ENCODE measurements at regions not wholly inside any gene's neighbourhood (a gene's known extent, or its start where the extent isn't known, plus 50 kb on each side); places are given as distances from the start of the nearest gene placed in this dataset.

GRCh38 chr16:86398622-86399021 is 111.7 kb upstream of the FOXF1 start:
- TF ChIP-seq, protein P1, sequence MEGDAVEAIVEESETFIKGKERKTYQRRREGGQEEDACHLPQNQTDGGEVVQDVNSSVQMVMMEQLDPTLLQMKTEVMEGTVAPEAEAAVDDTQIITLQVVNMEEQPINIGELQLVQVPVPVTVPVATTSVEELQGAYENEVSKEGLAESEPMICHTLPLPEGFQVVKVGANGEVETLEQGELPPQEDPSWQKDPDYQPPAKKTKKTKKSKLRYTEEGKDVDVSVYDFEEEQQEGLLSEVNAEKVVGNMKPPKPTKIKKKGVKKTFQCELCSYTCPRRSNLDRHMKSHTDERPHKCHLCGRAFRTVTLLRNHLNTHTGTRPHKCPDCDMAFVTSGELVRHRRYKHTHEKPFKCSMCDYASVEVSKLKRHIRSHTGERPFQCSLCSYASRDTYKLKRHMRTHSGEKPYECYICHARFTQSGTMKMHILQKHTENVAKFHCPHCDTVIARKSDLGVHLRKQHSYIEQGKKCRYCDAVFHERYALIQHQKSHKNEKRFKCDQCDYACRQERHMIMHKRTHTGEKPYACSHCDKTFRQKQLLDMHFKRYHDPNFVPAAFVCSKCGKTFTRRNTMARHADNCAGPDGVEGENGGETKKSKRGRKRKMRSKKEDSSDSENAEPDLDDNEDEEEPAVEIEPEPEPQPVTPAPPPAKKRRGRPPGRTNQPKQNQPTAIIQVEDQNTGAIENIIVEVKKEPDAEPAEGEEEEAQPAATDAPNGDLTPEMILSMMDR (conservative IDR thresholded peaks at IDR 0.05 in 1 of 2, IDR thresholded peaks at IDR 0.05 in 1 of 2; ENCODE audit: extremely low read depth in 1 of 2, insufficient read depth in 1 of 2, low read depth in 1 of 2, low read length in 2 of 2), result no peak
- no peak for TF ChIP-seq EZH2 (IDR thresholded peaks at IDR 0.05; ENCODE audit: borderline replicate concordance, low read length)
